ENCODE measurements at regions not wholly inside any gene's neighbourhood (a gene's known extent, or its start where the extent isn't known, plus 50 kb on each side); places are given as distances from the start of the nearest gene placed in this dataset.

DNA sequence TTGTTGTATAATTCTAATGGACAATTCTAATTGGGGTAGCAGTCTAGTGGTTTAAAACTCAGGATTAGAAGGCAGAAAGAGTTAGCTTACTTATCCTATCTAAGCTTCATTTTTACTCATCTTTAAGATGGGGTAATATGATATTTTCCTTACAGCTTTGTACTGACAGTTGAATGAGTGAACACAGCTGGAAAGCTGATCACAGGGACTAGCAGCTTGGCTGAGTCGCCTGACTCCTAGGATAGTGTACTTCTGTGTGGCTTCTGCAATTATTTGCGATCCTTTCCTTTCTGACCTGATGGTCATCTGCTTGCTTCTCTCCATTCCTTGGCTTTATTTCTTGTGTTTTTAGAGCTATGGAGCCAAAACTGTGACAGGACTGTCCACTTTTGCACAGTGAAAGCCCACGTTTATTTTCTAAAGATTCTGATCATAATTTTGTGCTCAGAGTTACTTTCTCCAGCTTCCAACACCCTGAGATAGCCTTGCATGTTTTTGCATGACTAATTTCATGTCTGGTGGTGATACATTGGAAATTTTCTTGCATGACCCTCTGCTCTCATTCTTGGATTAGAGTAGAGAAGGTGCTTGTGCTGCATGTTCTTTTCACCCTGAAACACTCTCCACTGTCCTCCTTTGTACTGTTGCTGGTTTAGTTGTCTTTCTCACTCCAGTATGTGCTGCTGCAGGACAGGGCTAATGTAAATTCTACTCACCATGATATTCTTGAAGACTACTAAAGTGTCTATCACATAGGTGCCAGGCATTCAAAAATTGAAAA lies 377.0 kb upstream of the ATP2B1 start:
- H3K36me3 ChIP-seq (ENCODE audit: control insufficient read depth, insufficient read depth, low read length): no peaks in the 10 kb centered on the region
- TF ChIP-seq EZH2 (IDR thresholded peaks at IDR 0.05; ENCODE audit: low read length, missing control alignments): no peak
- TF ChIP-seq, protein P1, sequence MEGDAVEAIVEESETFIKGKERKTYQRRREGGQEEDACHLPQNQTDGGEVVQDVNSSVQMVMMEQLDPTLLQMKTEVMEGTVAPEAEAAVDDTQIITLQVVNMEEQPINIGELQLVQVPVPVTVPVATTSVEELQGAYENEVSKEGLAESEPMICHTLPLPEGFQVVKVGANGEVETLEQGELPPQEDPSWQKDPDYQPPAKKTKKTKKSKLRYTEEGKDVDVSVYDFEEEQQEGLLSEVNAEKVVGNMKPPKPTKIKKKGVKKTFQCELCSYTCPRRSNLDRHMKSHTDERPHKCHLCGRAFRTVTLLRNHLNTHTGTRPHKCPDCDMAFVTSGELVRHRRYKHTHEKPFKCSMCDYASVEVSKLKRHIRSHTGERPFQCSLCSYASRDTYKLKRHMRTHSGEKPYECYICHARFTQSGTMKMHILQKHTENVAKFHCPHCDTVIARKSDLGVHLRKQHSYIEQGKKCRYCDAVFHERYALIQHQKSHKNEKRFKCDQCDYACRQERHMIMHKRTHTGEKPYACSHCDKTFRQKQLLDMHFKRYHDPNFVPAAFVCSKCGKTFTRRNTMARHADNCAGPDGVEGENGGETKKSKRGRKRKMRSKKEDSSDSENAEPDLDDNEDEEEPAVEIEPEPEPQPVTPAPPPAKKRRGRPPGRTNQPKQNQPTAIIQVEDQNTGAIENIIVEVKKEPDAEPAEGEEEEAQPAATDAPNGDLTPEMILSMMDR (conservative IDR thresholded peaks at IDR 0.05 in 1 of 2, IDR thresholded peaks at IDR 0.05 in 1 of 2; ENCODE audit: low read depth in 1 of 2, low read length in 2 of 2): no peak
- H3K4me3 ChIP-seq (replicated peaks in 1 of 4; ENCODE audit: control extremely low read depth in 1 of 4, insufficient read depth in 1 of 4, low read depth in 3 of 4, low read length in 4 of 4): peak overlapping the region in 1 of 4 experiments; percentile 36
- H3K27me3 ChIP-seq (ENCODE audit: control insufficient read depth, insufficient read depth, low read length): no peaks in the 10 kb centered on the region
- peak overlapping the region; percentile 33 for H2AFZ ChIP-seq (ENCODE audit: low read length)
- peak overlapping the region; percentile 65 for H3K4me2 ChIP-seq (ENCODE audit: extremely low read depth, insufficient read depth, low read length)
- no peak overlapping the region for H3K27ac ChIP-seq (ENCODE audit: insufficient read depth, low read length)
- peak; percentile 47 to 88 for DNase-seq (ENCODE audit: low read depth in 2 of 2)
- H3K9ac ChIP-seq (ENCODE audit: insufficient read depth, low read length): no peak overlapping the region
- H4K20me1 ChIP-seq (ENCODE audit: control insufficient read depth, extremely low read depth, insufficient read depth, low read length): no peaks in the 10 kb centered on the region
- no peaks in the 10 kb centered on the region for H3K79me2 ChIP-seq (ENCODE audit: control insufficient read depth, insufficient read depth, low read length)
- peaks cover 6% of the 10 kb centered on the region for H3K4me1 ChIP-seq (ENCODE audit: control insufficient read depth, extremely low read depth, insufficient read depth, low read length)
- H3K9me3 ChIP-seq (ENCODE audit: control insufficient read depth, insufficient read depth, low read depth, low read length): no peaks in the 10 kb centered on the region

DNA sequence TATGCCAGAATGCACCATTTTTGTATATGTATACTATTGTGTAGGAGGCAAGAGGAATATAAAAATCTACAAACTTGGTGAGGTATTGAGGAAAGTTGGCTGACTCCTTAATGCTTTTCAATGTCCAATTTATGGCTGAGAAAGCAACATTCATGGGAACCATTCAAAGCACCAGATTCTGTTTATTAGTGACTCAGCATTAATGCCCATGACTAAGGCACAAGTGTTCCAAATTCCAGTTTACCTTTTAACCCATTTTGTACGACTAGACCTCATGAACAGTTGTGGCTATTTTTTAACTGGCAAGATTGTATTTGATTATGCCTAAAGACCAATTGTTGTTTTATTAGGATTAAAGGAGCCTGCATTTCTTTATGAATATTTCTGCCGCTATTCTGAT lies 375.4 kb upstream of the ATP2B1 start:
- Histone ChIP-seq H3K27ac (ENCODE audit: insufficient read depth, low read length) (no peak overlapping the region), H3K4me2 (ENCODE audit: extremely low read depth, insufficient read depth, low read length) (no peak overlapping the region), H3K4me1 (ENCODE audit: control insufficient read depth, extremely low read depth, insufficient read depth, low read length) (peaks cover 6% of the 10 kb centered on the region), H3K36me3 (ENCODE audit: control insufficient read depth, insufficient read depth, low read length) (no peaks in the 10 kb centered on the region), H3K4me3 (replicated peaks in 1 of 4; ENCODE audit: control extremely low read depth in 1 of 4, insufficient read depth in 1 of 4, low read depth in 3 of 4, low read length in 4 of 4) (no peak overlapping the region), H2AFZ (ENCODE audit: low read length) (no peak overlapping the region), H4K20me1 (ENCODE audit: control insufficient read depth, extremely low read depth, insufficient read depth, low read length) (no peaks in the 10 kb centered on the region), H3K79me2 (ENCODE audit: control insufficient read depth, insufficient read depth, low read length) (no peaks in the 10 kb centered on the region), H3K9me3 (ENCODE audit: control insufficient read depth, insufficient read depth, low read depth, low read length) (no peaks in the 10 kb centered on the region), H3K9ac (ENCODE audit: insufficient read depth, low read length) (no peak overlapping the region), H3K27me3 (ENCODE audit: control insufficient read depth, insufficient read depth, low read length) (no peaks in the 10 kb centered on the region)
- TF ChIP-seq, protein P1 (conservative IDR thresholded peaks at IDR 0.05 in 1 of 2, IDR thresholded peaks at IDR 0.05 in 1 of 2; ENCODE audit: low read depth in 1 of 2, low read length in 2 of 2): no peak
- no peak for TF ChIP-seq EZH2 (IDR thresholded peaks at IDR 0.05; ENCODE audit: low read length, missing control alignments)
- peak in 1 of 2 donors; percentile 50 for DNase-seq (ENCODE audit: low read depth in 2 of 2)

DNA sequence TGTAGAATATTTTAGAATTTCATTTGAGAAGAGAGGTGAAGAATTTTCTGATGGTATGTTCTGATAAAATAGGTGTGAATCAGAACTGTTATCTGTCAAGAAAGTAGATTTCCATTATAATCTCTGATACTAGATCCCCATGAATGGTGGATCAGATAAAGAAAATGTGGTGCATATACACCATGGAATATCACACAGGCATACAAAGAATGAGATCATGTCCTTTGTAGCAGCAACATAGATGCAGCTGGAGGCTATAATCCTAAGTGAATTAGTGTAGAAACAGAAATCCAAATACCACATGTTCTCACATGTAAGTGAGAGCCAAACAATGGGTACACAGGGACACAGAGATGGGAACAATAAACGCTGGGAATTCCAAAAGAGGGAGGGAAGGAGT lies 372.0 kb upstream of the ATP2B1 start:
- H3K9ac ChIP-seq (ENCODE audit: insufficient read depth, low read length): no peak overlapping the region
- no peaks in the 10 kb centered on the region for H3K79me2 ChIP-seq (ENCODE audit: control insufficient read depth, insufficient read depth, low read length)
- no peaks in the 10 kb centered on the region for H3K27me3 ChIP-seq (ENCODE audit: control insufficient read depth, insufficient read depth, low read length)
- H2AFZ ChIP-seq (ENCODE audit: low read length): no peak overlapping the region
- H3K36me3 ChIP-seq (ENCODE audit: control insufficient read depth, insufficient read depth, low read length): no peaks in the 10 kb centered on the region
- H3K4me2 ChIP-seq (ENCODE audit: extremely low read depth, insufficient read depth, low read length): no peak overlapping the region
- H3K4me3 ChIP-seq (replicated peaks in 1 of 4; ENCODE audit: control extremely low read depth in 1 of 4, insufficient read depth in 1 of 4, low read depth in 3 of 4, low read length in 4 of 4): no peak overlapping the region
- DNase-seq (ENCODE audit: low read depth in 2 of 2): no peak
- H3K9me3 ChIP-seq (ENCODE audit: control insufficient read depth, insufficient read depth, low read depth, low read length): no peaks in the 10 kb centered on the region
- H3K27ac ChIP-seq (ENCODE audit: insufficient read depth, low read length): no peak overlapping the region
- H4K20me1 ChIP-seq (ENCODE audit: control insufficient read depth, extremely low read depth, insufficient read depth, low read length): no peaks in the 10 kb centered on the region
- TF ChIP-seq, protein P1 (conservative IDR thresholded peaks at IDR 0.05 in 1 of 2, IDR thresholded peaks at IDR 0.05 in 1 of 2; ENCODE audit: low read depth in 1 of 2, low read length in 2 of 2): no peak
- no peak for TF ChIP-seq EZH2 (IDR thresholded peaks at IDR 0.05; ENCODE audit: low read length, missing control alignments)
- peaks cover 3% of the 10 kb centered on the region for H3K4me1 ChIP-seq (ENCODE audit: control insufficient read depth, extremely low read depth, insufficient read depth, low read length)
